HCT116 (cell line): ENCODE measurements at regions not wholly inside any gene's neighbourhood (a gene's known extent, or its start where the extent isn't known, plus 50 kb on each side); places are given as distances from the start of the nearest gene placed in this dataset.

Source experiments
- CEBPB ChIP-seq: IDR thresholded peaks from 2 replicates; pipeline ENCODE4 v1.6.1; 2012; ENCODE audit warnings: low read depth
- CTCF ChIP-seq, 3 experiments: fragments of 200-600 bp in 1 of 3; sonication (generic) in 1 of 3; IDR thresholded peaks in 2 of 3; conservative IDR thresholded peaks in 1 of 3; 2 replicates each; pipeline ENCODE4 v1.5.1; 2012 to 2017; ENCODE audit warnings: low read depth in 2 of 3, low read length in 2 of 3, antibody characterized with exemption in 1 of 3, borderline replicate concordance in 1 of 3, control low read depth in 1 of 3, mild to moderate bottlenecking in 1 of 3, mixed read lengths in 1 of 3, mixed run types in 1 of 3, moderate library complexity in 1 of 3; ENCODE audit not compliant: insufficient read depth in 1 of 3
- EZH2 ChIP-seq: fragments of 200-600 bp; sonication (generic); IDR thresholded peaks from 2 replicates; pipeline ENCODE4 v1.6.1; 2017; ENCODE audit warnings: antibody characterized with exemption, mixed run types
- EZH2phosphoT487 ChIP-seq: fragments of 200-600 bp; IDR thresholded peaks from 2 replicates; pipeline ENCODE4 v1.6.1; 2018; ENCODE audit warnings: antibody characterized with exemption, borderline replicate concordance
- JUND ChIP-seq: IDR thresholded peaks from 2 replicates; pipeline ENCODE4 v1.6.1; 2012
- MAX ChIP-seq: IDR thresholded peaks from 2 replicates; pipeline ENCODE4 v1.6.1; 2012
- POLR2A ChIP-seq: IDR thresholded peaks from 2 replicates; pipeline ENCODE4 v1.7.0; 2011; ENCODE audit warnings: borderline replicate concordance; ENCODE audit not compliant: insufficient read depth, insufficient read length; ENCODE audit errors: extremely low read depth
- POLR2AphosphoS5 ChIP-seq: IDR thresholded peaks from 2 replicates; pipeline ENCODE4 v1.6.1; 2011; ENCODE audit warnings: mild to moderate bottlenecking, low read depth, low read length, moderate library complexity
- RAD21 ChIP-seq: IDR thresholded peaks from 2 replicates; pipeline ENCODE4 v1.6.1; 2012; ENCODE audit warnings: low read depth, mild to moderate bottlenecking
- REST ChIP-seq: IDR thresholded peaks from 2 replicates; pipeline ENCODE4 v1.6.1; 2012; ENCODE audit warnings: low read depth
- TCF7L2 ChIP-seq: IDR thresholded peaks from 2 replicates; pipeline ENCODE4 v1.7.0; 2011; ENCODE audit warnings: borderline replicate concordance, inconsistent platforms; ENCODE audit not compliant: insufficient read depth, insufficient read length; ENCODE audit errors: extremely low read depth
- YY1 ChIP-seq: IDR thresholded peaks from 2 replicates; pipeline ENCODE4 v1.6.1; 2011; ENCODE audit warnings: low read length, low read depth, moderate library complexity, mild to moderate bottlenecking; ENCODE audit not compliant: insufficient replicate concordance; ENCODE audit errors: extremely low read depth
- ZBTB33 ChIP-seq: IDR thresholded peaks from 2 replicates; pipeline ENCODE4 v1.6.1; 2011; ENCODE audit warnings: mild to moderate bottlenecking, low read length, moderate library complexity; ENCODE audit not compliant: insufficient replicate concordance; ENCODE audit errors: extremely low read depth

GRCh38 chr1:220363196-220363837 is 91.1 kb upstream of the RAB3GAP2 start:
- no peak for TF ChIP-seq CTCF (IDR thresholded peaks at IDR 0.05 in 2 of 3, conservative IDR thresholded peaks at IDR 0.05 in 1 of 3; ENCODE audit: borderline replicate concordance in 1 of 3, insufficient read depth in 1 of 3, low read depth in 2 of 3, low read length in 2 of 3)
- no peak for TF ChIP-seq YY1
- no peak for TF ChIP-seq REST
- no peak for TF ChIP-seq MAX
- TF ChIP-seq RAD21 = no peak
- TF ChIP-seq JUND = no peak
- TF ChIP-seq POLR2A = no peak
- no peak for TF ChIP-seq POLR2AphosphoS5
- no peak for TF ChIP-seq ZBTB33
- TF ChIP-seq EZH2phosphoT487 = no peak
- TF ChIP-seq TCF7L2 = no peak
- no peak for TF ChIP-seq CEBPB
- TF ChIP-seq EZH2 = no peak
